ENCODE measurements at regions not wholly inside any gene's neighbourhood (a gene's known extent, or its start where the extent isn't known, plus 50 kb on each side); places are given as distances from the start of the nearest gene placed in this dataset.

DNA sequence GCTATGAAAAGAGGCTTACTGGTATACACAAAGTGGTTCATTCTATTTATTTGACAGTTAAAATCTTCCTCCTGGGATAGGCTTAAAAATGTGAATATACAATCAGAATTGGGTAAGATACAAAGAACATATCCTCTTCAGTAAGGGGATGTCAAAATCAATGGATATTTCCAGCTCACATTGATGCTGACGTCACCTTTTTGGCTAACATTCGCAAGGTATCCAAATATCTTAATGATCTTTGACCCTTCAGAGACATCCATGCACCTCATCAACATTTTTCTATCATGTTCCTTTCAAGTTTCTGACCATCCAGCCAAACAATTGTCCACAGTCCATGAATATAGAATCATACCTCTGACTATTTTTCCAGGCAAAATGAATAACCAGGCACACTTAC, 697.3 kb downstream of the NR2F2 start:
- H3K4me3 ChIP-seq (ENCODE audit: low read depth in 1 of 2, low read length in 1 of 2): no peak overlapping the region
- H3K9me3 ChIP-seq: no peaks in the 10 kb centered on the region
- no peaks in the 10 kb centered on the region for H3K4me1 ChIP-seq (ENCODE audit: control insufficient read depth in 1 of 2, insufficient read depth in 1 of 2, low read depth in 1 of 2, low read length in 1 of 2)
- H3K36me3 ChIP-seq: no peaks in the 10 kb centered on the region
- H3K27me3 ChIP-seq: no peaks in the 10 kb centered on the region
- no peak for TF ChIP-seq CTCF (IDR thresholded peaks at IDR 0.05)
- no peak overlapping the region for H3K27ac ChIP-seq

DNA sequence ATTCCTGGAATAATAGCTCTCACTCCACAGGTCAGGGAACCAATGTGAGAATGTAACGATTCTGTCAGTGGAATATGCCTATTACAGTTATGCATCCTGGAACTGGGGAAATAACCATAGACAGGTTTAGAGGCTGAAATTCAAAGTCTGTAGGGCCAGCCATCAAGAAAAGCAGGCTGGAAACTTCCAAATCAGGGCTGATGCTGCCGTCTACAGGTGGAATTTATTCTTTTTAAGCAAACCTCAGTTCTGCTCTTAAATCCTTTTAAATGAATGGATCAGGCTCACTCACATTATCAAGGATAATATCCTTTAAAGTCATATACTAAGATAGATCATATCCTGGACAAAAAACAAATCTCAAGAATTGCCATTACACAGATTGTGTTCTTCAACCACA, 699.8 kb downstream of the NR2F2 start:
- no peak overlapping the region for H3K27ac ChIP-seq
- no peaks in the 10 kb centered on the region for H3K9me3 ChIP-seq
- H3K4me3 ChIP-seq (ENCODE audit: low read depth in 1 of 2, low read length in 1 of 2): no peak overlapping the region
- no peaks in the 10 kb centered on the region for H3K27me3 ChIP-seq
- no peaks in the 10 kb centered on the region for H3K4me1 ChIP-seq (ENCODE audit: control insufficient read depth in 1 of 2, insufficient read depth in 1 of 2, low read depth in 1 of 2, low read length in 1 of 2)
- no peak for TF ChIP-seq CTCF (IDR thresholded peaks at IDR 0.05)
- H3K36me3 ChIP-seq: no peaks in the 10 kb centered on the region

DNA sequence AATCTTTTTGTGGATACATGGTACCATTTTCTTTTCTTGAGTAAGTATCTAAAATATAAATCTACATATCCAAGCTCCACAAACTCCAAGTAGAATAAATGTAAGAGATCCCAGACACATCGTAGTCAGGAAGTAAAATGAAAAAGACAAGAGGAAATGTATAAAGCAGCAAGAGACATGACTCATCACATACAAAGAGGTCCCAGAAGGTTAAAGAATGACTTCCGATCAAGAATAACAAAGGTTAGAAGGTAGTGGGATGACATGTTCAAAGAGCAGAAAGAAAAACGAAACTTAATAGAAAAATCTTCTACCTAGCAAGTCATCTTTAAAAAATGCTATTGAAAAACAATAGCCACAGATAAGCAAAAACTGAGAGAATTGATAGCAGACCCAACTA, 705.8 kb downstream of the NR2F2 start:
- H3K27me3 ChIP-seq: no peaks in the 10 kb centered on the region
- H3K9me3 ChIP-seq: no peaks in the 10 kb centered on the region
- H3K4me3 ChIP-seq (ENCODE audit: low read depth in 1 of 2, low read length in 1 of 2): no peak overlapping the region
- no peak for TF ChIP-seq CTCF (IDR thresholded peaks at IDR 0.05)
- no peaks in the 10 kb centered on the region for H3K36me3 ChIP-seq
- H3K27ac ChIP-seq: no peak overlapping the region
- H3K4me1 ChIP-seq (ENCODE audit: control insufficient read depth in 1 of 2, insufficient read depth in 1 of 2, low read depth in 1 of 2, low read length in 1 of 2): no peaks in the 10 kb centered on the region

DNA sequence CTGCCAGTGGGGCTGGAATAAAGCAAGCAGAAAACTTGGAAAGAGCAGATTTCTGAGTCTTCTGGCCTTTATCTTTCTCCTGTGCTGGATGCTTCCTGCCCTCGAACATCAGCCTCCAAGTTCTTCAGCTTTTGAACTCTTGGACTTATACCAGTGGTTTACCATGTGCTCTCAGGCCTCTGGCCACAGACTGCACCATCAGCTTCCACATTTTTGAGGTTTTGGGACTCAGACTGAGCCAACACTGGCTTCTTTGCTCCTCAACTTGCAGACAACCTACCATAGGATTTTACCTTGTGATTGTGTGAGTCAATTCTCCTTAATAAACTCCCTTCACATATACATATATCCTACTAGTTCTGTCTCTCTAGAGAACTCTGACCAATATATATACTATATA, 706.6 kb downstream of the NR2F2 start:
- Histone ChIP-seq H3K27ac (no peak overlapping the region), H3K27me3 (no peaks in the 10 kb centered on the region), H3K36me3 (no peaks in the 10 kb centered on the region), H3K4me3 (ENCODE audit: low read depth in 1 of 2, low read length in 1 of 2) (no peak overlapping the region), H3K9me3 (no peaks in the 10 kb centered on the region), H3K4me1 (ENCODE audit: control insufficient read depth in 1 of 2, insufficient read depth in 1 of 2, low read depth in 1 of 2, low read length in 1 of 2) (no peaks in the 10 kb centered on the region)
- TF ChIP-seq CTCF (IDR thresholded peaks at IDR 0.05): no peak

GRCh38 chr15:97045666-97046421, 715.3 kb downstream of the NR2F2 start:
- H3K9me3 ChIP-seq: no peaks in the 10 kb centered on the region
- H3K4me1 ChIP-seq (ENCODE audit: control insufficient read depth in 1 of 2, insufficient read depth in 1 of 2, low read depth in 1 of 2, low read length in 1 of 2): no peaks in the 10 kb centered on the region
- H3K27me3 ChIP-seq: no peaks in the 10 kb centered on the region
- no peak for TF ChIP-seq CTCF (IDR thresholded peaks at IDR 0.05)
- no peaks in the 10 kb centered on the region for H3K36me3 ChIP-seq
- H3K27ac ChIP-seq: no peak overlapping the region
- no peak overlapping the region for H3K4me3 ChIP-seq (ENCODE audit: low read depth in 1 of 2, low read length in 1 of 2)
